ENCODE measurements at regions not wholly inside any gene's neighbourhood (a gene's known extent, or its start where the extent isn't known, plus 50 kb on each side); places are given as distances from the start of the nearest gene placed in this dataset.

DNA sequence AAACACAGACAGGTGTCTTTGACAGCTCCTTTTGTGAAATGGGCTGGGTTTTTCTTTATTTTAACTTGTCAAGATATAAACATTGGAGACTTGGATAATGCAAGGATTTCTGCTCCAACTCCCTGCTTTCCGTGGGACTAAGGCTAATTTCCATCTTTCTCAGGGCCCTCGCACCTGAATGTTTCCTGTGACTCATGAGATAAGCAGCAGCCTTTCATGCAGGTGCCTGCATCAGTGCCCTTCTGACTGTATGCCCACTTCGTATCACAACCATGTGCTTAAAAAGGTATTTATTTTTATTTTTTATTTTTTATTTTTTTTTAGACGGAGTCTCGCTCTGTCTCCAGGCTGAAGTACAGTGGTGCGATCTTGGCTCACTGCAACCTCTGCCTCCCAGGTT lies 736.1 kb downstream of the DOK5 start:
- TF ChIP-seq CTCF (IDR thresholded peaks at IDR 0.05), result no peak
- TF ChIP-seq POLR2AphosphoS5 (IDR thresholded peaks at IDR 0.05), result no peak
